Trophoblast cell (in vitro differentiated cells and primary cell): ENCODE measurements at regions not wholly inside any gene's neighbourhood (a gene's known extent, or its start where the extent isn't known, plus 50 kb on each side); places are given as distances from the start of the nearest gene placed in this dataset.

Experiments
- DNase-seq, 2 donors: peaks; one replicate each; pipeline ENCODE4 v3.0.0-alpha.2; 2016
- H2AFZ ChIP-seq: 2 replicates; pipeline ENCODE4 v1.6.1; 2013; ENCODE audit warnings: low read length, moderate library complexity, mild to moderate bottlenecking; ENCODE audit not compliant: insufficient read depth, poor library complexity
- H2AK5ac ChIP-seq: 2 replicates; pipeline ENCODE4 v1.6.1; 2013; ENCODE audit warnings: mild to moderate bottlenecking, low read length
- H2BK120ac ChIP-seq: 2 replicates; pipeline ENCODE4 v1.6.1; 2013; ENCODE audit warnings: low read length, mild to moderate bottlenecking, moderate library complexity; ENCODE audit not compliant: insufficient read depth, poor library complexity
- H2BK12ac ChIP-seq: 2 replicates; pipeline ENCODE4 v1.6.1; 2013; ENCODE audit warnings: mild to moderate bottlenecking, low read length, moderate library complexity
- H2BK5ac ChIP-seq: 2 replicates; pipeline ENCODE4 v1.6.1; 2013; ENCODE audit warnings: low read length, low read depth, moderate library complexity, mild to moderate bottlenecking; ENCODE audit not compliant: poor library complexity
- H3K14ac ChIP-seq: 2 replicates; pipeline ENCODE4 v1.6.1; 2013; ENCODE audit warnings: mild to moderate bottlenecking, low read length
- H3K18ac ChIP-seq: 2 replicates; pipeline ENCODE4 v1.6.1; 2013; ENCODE audit warnings: mild to moderate bottlenecking, low read length
- H3K23ac ChIP-seq: 2 replicates; pipeline ENCODE4 v1.6.1; 2013; ENCODE audit warnings: low read length
- H3K27ac ChIP-seq: 2 replicates; pipeline ENCODE4 v1.5.1; 2013; ENCODE audit warnings: low read depth, mild to moderate bottlenecking, inconsistent platforms, low read length, moderate library complexity
- H3K27me3 ChIP-seq: 2 replicates; pipeline ENCODE4 v1.6.1; 2013; ENCODE audit warnings: inconsistent platforms, mild to moderate bottlenecking, low read length, moderate library complexity; ENCODE audit not compliant: insufficient read depth
- H3K36me3 ChIP-seq, 2 experiments: 1 replicate in 1 of 2; 2 replicates in 1 of 2; pipeline ENCODE4 v1.6.1; 2013; ENCODE audit warnings: low read length in 2 of 2, mild to moderate bottlenecking in 2 of 2, moderate library complexity in 1 of 2; ENCODE audit not compliant: insufficient read depth in 2 of 2, control insufficient read depth in 1 of 2
- H3K4ac ChIP-seq: 2 replicates; pipeline ENCODE4 v1.6.1; 2013; ENCODE audit warnings: low read depth, mild to moderate bottlenecking, low read length, moderate library complexity
- H3K4me1 ChIP-seq, 2 experiments: 1 replicate in 1 of 2; 2 replicates in 1 of 2; pipeline ENCODE4 v1.6.1; 2013; ENCODE audit warnings: low read length in 2 of 2, mild to moderate bottlenecking in 2 of 2, moderate library complexity in 1 of 2; ENCODE audit not compliant: insufficient read depth in 2 of 2, control insufficient read depth in 1 of 2
- H3K4me2 ChIP-seq: 2 replicates; pipeline ENCODE4 v1.6.1; 2013; ENCODE audit warnings: inconsistent platforms, mild to moderate bottlenecking, low read length, moderate library complexity
- H3K4me3 ChIP-seq: 2 replicates; pipeline ENCODE4 v1.5.1; 2013; ENCODE audit warnings: mild to moderate bottlenecking, low read depth, low read length, inconsistent platforms
- H3K79me1 ChIP-seq: one replicate; pipeline ENCODE4 v1.6.1; 2013; ENCODE audit warnings: low read length
- H3K79me2 ChIP-seq: 2 replicates; pipeline ENCODE4 v1.6.1; 2013; ENCODE audit warnings: low read length, mild to moderate bottlenecking; ENCODE audit not compliant: control insufficient read depth, insufficient read depth, poor library complexity
- H3K9ac ChIP-seq: 2 replicates; pipeline ENCODE4 v1.6.1; 2013; ENCODE audit warnings: mild to moderate bottlenecking, low read length
- H3K9me3 ChIP-seq: 2 replicates; pipeline ENCODE4 v1.6.1; 2013; ENCODE audit warnings: low read depth, mild to moderate bottlenecking, control low read depth, inconsistent platforms, low read length; ENCODE audit not compliant: insufficient read depth
- H4K12ac ChIP-seq: 2 replicates; pipeline ENCODE4 v1.6.1; 2013; ENCODE audit warnings: low read depth, mild to moderate bottlenecking, low read length, moderate library complexity
- H4K8ac ChIP-seq: 2 replicates; pipeline ENCODE4 v1.6.1; 2013; ENCODE audit warnings: low read depth, mild to moderate bottlenecking, low read length, moderate library complexity
- H4K91ac ChIP-seq: one replicate; pipeline ENCODE4 v1.6.1; 2013; ENCODE audit warnings: low read depth, mild to moderate bottlenecking, low read length, moderate library complexity
- WGBS: extraction: QIAGEN DNeasy Blood & Tissue Kit; methylation state at CpG from one replicate; pipeline ENCODE4 v1.1.7; 2013; ENCODE audit warnings: missing lambda C conversion rate; ENCODE audit not compliant: insufficient read length, insufficient coverage; ENCODE audit errors: extremely low coverage; 5-methylcytosine and 5-hydroxymethylcytosine counted together

DNA sequence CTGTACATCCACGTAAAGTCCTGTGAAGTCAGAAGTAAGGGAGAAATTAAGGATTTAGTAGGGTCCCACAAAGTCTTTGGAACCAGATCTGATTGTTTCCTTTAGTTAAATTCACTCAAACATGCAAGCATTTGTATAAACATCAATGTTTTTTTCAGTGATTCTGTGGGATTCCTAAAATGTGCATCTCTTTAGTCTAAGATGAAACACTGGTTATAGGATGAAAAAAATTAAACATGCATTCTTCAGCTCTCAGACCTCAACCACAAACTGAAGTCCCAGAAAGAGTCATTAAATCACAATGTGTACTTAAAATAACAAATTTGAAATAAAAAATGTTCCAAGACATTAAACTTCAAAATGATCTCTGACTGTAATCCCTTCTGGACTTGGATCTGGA lies 76.5 kb upstream of the APCDD1 start:
- H2AFZ ChIP-seq = no peak overlapping the region
- no peak overlapping the region for H2BK12ac ChIP-seq
- no peaks in the 10 kb centered on the region for H3K36me3 ChIP-seq
- no peak overlapping the region for H4K12ac ChIP-seq
- no peaks in the 10 kb centered on the region for H3K27me3 ChIP-seq
- H2BK120ac ChIP-seq = no peak overlapping the region
- H2AK5ac ChIP-seq = no peak overlapping the region
- WGBS = no CpG with 5 or more reads among the region's 1 CpG
- no peak overlapping the region for H3K27ac ChIP-seq
- no peak for DNase-seq
- H2BK5ac ChIP-seq = no peak overlapping the region
- no peak overlapping the region for H3K23ac ChIP-seq
- H3K4me2 ChIP-seq = no peak overlapping the region
- no peak overlapping the region for H3K14ac ChIP-seq
- H3K4me1 ChIP-seq = peaks cover 0 to 2% of the 10 kb centered on the region in 2 experiments
- no peaks in the 10 kb centered on the region for H3K79me2 ChIP-seq
- H3K4ac ChIP-seq = no peak overlapping the region
- H3K9me3 ChIP-seq = peaks cover 3% of the 10 kb centered on the region
- no peak overlapping the region for H3K18ac ChIP-seq
- no peak overlapping the region for H4K91ac ChIP-seq
- no peaks in the 10 kb centered on the region for H3K79me1 ChIP-seq
- H3K4me3 ChIP-seq = no peak overlapping the region
- H4K8ac ChIP-seq = no peak overlapping the region
- H3K9ac ChIP-seq = no peak overlapping the region

DNA sequence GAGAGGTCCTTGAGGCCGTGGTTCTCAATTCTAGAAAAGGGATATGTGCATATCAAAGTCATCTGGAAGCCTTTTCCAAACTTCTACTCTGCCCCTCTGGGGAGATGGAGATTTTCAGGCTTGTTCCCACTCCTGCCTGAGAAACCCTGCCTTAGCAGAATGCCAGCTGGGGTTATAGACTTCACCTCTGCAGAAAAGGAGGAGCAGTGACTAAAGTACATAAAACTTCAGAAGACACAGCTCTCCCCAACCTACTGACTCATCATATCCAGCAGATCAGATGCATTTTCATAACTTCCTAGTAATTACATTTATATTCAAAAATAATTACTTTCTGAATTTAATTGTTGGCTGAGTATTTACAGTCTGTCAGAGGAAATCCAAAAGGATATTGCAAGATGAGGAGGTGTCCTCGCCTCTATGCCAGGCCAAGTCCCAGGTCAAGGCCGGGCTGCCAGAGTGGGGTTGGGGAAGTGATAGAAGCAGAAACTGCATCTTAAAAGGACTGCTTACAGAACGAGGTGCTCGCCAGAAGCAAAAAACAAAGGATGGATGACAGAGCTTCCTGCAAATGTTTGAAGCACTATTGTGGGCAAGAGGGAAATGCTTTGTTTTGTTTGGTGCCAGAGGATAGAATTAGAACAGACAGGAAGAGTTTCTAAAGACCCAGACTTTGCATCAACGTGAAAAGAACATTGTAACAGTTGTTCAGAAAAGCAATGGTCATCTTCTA lies 75.6 kb upstream of the APCDD1 start:
- H2AFZ ChIP-seq = no peak overlapping the region

GRCh38 chr18:10379522-10379921 lies 74.9 kb upstream of the APCDD1 start:
- no peak overlapping the region for H2BK12ac ChIP-seq

More for the DNA sequence above, 75.6 kb upstream of the APCDD1 start:
- Histone ChIP-seq H3K4me3 (no peak overlapping the region), H3K79me1 (no peaks in the 10 kb centered on the region), H3K27ac (no peak overlapping the region), H2AK5ac (no peak overlapping the region), H4K91ac (no peak overlapping the region), H3K23ac (no peak overlapping the region), H3K9me3 (peaks cover 3% of the 10 kb centered on the region), H2BK120ac (no peak overlapping the region), H3K4ac (no peak overlapping the region), H3K18ac (no peak overlapping the region), H3K4me1 (peaks cover 0 to 2% of the 10 kb centered on the region in 2 experiments), H2BK5ac (no peak overlapping the region), H3K9ac (no peak overlapping the region), H3K36me3 (no peaks in the 10 kb centered on the region), H2BK12ac (no peak overlapping the region), H3K4me2 (no peak overlapping the region), H3K14ac (no peak overlapping the region), H3K79me2 (no peaks in the 10 kb centered on the region), H3K27me3 (no peaks in the 10 kb centered on the region), H4K12ac (no peak overlapping the region), H4K8ac (no peak overlapping the region)
- WGBS = no CpG with 5 or more reads among the region's 6 CpGs
- no peak for DNase-seq

GRCh38 chr18:10381516-10381915 lies 72.9 kb upstream of the APCDD1 start:
- Histone ChIP-seq H3K27ac (no peak overlapping the region), H3K4me2 (no peak overlapping the region), H2AFZ (no peak overlapping the region), H3K9me3 (no peaks in the 10 kb centered on the region), H3K23ac (no peak overlapping the region), H4K8ac (no peak overlapping the region), H3K4me1 (no peaks in the 10 kb centered on the region), H2BK120ac (no peak overlapping the region), H3K79me2 (no peaks in the 10 kb centered on the region), H4K12ac (no peak overlapping the region), H3K14ac (no peak overlapping the region), H4K91ac (no peak overlapping the region), H2AK5ac (no peak overlapping the region), H3K79me1 (no peaks in the 10 kb centered on the region), H3K18ac (no peak overlapping the region), H3K4me3 (no peak overlapping the region), H3K27me3 (no peaks in the 10 kb centered on the region), H3K9ac (no peak overlapping the region), H3K36me3 (no peaks in the 10 kb centered on the region), H2BK12ac (no peak overlapping the region), H2BK5ac (no peak overlapping the region), H3K4ac (no peak overlapping the region)
- WGBS = no CpG with 5 or more reads among the region's 1 CpG
- no peak for DNase-seq

More at GRCh38 chr18:10379522-10379921, 74.9 kb upstream of the APCDD1 start:
- Histone ChIP-seq H3K27me3 (no peaks in the 10 kb centered on the region), H2BK5ac (no peak overlapping the region), H4K12ac (no peak overlapping the region), H3K9me3 (peaks cover 3% of the 10 kb centered on the region), H2AK5ac (no peak overlapping the region), H3K4ac (no peak overlapping the region), H3K9ac (no peak overlapping the region), H3K36me3 (no peaks in the 10 kb centered on the region), H3K23ac (no peak overlapping the region), H3K27ac (no peak overlapping the region), H2AFZ (no peak overlapping the region), H3K4me1 (peaks cover 0 to 2% of the 10 kb centered on the region in 2 experiments), H4K91ac (no peak overlapping the region), H3K18ac (no peak overlapping the region), H3K4me2 (no peak overlapping the region), H3K14ac (no peak overlapping the region), H2BK120ac (no peak overlapping the region), H3K79me2 (no peaks in the 10 kb centered on the region), H4K8ac (no peak overlapping the region), H3K79me1 (no peaks in the 10 kb centered on the region), H3K4me3 (no peak overlapping the region)
- DNase-seq = no peak
- WGBS = no CpG with 5 or more reads among the region's 5 CpGs
